ENCODE measurements at regions not wholly inside any gene's neighbourhood (a gene's known extent, or its start where the extent isn't known, plus 50 kb on each side); places are given as distances from the start of the nearest gene placed in this dataset.

GRCh38 chr7:343227-343822, 53.4 kb downstream of the FOXL3 start:
- Histone ChIP-seq H3K36me3 (ENCODE audit: control insufficient read depth in 2 of 2, insufficient read depth in 1 of 2, low read length in 2 of 2) (no peaks in the 10 kb centered on the region), H3K4me1 (ENCODE audit: control insufficient read depth, insufficient read depth, low read length) (no peaks in the 10 kb centered on the region), H3K9me3 (ENCODE audit: control insufficient read depth, insufficient read depth, low read depth, low read length) (no peaks in the 10 kb centered on the region), H3K27ac (ENCODE audit: extremely low read depth, low read depth, low read length) (no peak overlapping the region), H3K4me3 (ENCODE audit: low read depth, low read length) (no peak overlapping the region)
- ChIA-PET POLR2A (no interaction called here), CTCF (interaction anchor here (0.6 to 0.8 kb wide), 2 partner anchors 21 to 219 kb away, joined by 3 read pairs; no protein-coding TSS in a partner anchor)
- TF ChIP-seq ZNF19 (tag by site-specific recombination; IDR thresholded peaks at IDR 0.05; ENCODE audit: low read depth), result no peak
- no peak for TF ChIP-seq ZNF292 (tag by site-specific recombination; IDR thresholded peaks at IDR 0.05; ENCODE audit: borderline replicate concordance, low read depth)
- TF ChIP-seq ZFHX2 (tag by site-specific recombination; conservative IDR thresholded peaks at IDR 0.05), result 0 out of 2 replicates have a peak, but pooled peaks have one; percentile 7
- no peak for TF ChIP-seq SP2 (tag by site-specific recombination; IDR thresholded peaks at IDR 0.05)

- Histone ChIP-seq H3K4me1 (ENCODE audit: control insufficient read depth, insufficient read depth, low read length) (no peaks in the 10 kb centered on the region), H3K27ac (ENCODE audit: extremely low read depth, low read depth, low read length) (no peak overlapping the region), H3K4me3 (ENCODE audit: low read depth, low read length) (no peak overlapping the region), H3K36me3 (ENCODE audit: control insufficient read depth in 2 of 2, insufficient read depth in 1 of 2, low read length in 2 of 2) (no peaks in the 10 kb centered on the region), H3K9me3 (ENCODE audit: control insufficient read depth, insufficient read depth, low read depth, low read length) (no peaks in the 10 kb centered on the region)
- ChIA-PET POLR2A (no interaction called here), CTCF (interaction anchor here (0.7 to 1.1 kb wide), 3 partner anchors 22 to 293 kb away, joined by 3 to 4 read pairs (median 3); no protein-coding TSS in a partner anchor)
- TF ChIP-seq, protein P1, sequence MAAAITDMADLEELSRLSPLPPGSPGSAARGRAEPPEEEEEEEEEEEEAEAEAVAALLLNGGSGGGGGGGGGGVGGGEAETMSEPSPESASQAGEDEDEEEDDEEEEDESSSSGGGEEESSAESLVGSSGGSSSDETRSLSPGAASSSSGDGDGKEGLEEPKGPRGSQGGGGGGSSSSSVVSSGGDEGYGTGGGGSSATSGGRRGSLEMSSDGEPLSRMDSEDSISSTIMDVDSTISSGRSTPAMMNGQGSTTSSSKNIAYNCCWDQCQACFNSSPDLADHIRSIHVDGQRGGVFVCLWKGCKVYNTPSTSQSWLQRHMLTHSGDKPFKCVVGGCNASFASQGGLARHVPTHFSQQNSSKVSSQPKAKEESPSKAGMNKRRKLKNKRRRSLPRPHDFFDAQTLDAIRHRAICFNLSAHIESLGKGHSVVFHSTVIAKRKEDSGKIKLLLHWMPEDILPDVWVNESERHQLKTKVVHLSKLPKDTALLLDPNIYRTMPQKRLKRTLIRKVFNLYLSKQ (tag by site-specific recombination; IDR thresholded peaks at IDR 0.05; ENCODE audit: borderline replicate concordance), result no peak
- TF ChIP-seq ZFHX2 (tag by site-specific recombination; conservative IDR thresholded peaks at IDR 0.05), result no peak
- no peak for TF ChIP-seq ZNF341 (tag by site-specific recombination; IDR thresholded peaks at IDR 0.05; ENCODE audit: low read depth)
- TF ChIP-seq ZNF335 (tag by site-specific recombination; conservative IDR thresholded peaks at IDR 0.05), result no peak
- TF ChIP-seq ZNF626 (tag by site-specific recombination; IDR thresholded peaks at IDR 0.05), result no peak
- TF ChIP-seq ZNF148 (tag by site-specific recombination; IDR thresholded peaks at IDR 0.05; ENCODE audit: borderline replicate concordance), result no peak
These were observed 54.1 kb downstream of the FOXL3 start for GRCh38 chr7:343864-344607.

DNA sequence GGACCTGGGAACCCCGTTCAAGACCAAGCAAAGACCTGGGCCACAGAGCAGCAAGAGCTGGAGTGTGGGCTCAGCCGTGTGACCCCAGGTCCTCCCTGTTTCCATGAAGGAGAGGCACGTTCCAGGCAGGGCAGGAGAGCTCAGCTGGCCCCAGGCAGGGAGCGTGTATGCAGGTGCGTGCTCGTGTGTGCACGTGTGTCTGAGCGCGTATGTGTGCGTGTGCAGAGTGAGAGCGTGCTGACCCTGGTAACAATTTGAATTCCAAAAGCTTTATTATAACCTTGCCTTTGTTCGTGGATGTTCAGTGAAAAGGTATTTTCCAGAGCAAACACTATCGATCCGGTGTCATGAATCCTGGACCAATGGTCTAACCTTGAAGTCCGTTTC, 54.6 kb downstream of the FOXL3 start:
- H3K27ac ChIP-seq (ENCODE audit: extremely low read depth, low read depth, low read length), result no peak overlapping the region
- ChIA-PET POLR2A (no interaction called here), CTCF (interaction anchor here (0.7 to 1.1 kb wide), 2 partner anchors 23 to 292 kb away, joined by 3 to 4 read pairs; no protein-coding TSS in a partner anchor)
- no peaks in the 10 kb centered on the region for H3K9me3 ChIP-seq (ENCODE audit: control insufficient read depth, insufficient read depth, low read depth, low read length)
- H3K36me3 ChIP-seq (ENCODE audit: control insufficient read depth in 2 of 2, insufficient read depth in 1 of 2, low read length in 2 of 2), result no peaks in the 10 kb centered on the region
- H3K4me1 ChIP-seq (ENCODE audit: control insufficient read depth, insufficient read depth, low read length), result no peaks in the 10 kb centered on the region
- H3K4me3 ChIP-seq (ENCODE audit: low read depth, low read length), result no peak overlapping the region
- no peak for TF ChIP-seq ZEB2 (tag by site-specific recombination; IDR thresholded peaks at IDR 0.05)
- no peak for TF ChIP-seq ZNF623 (tag by site-specific recombination; IDR thresholded peaks at IDR 0.05)
- TF ChIP-seq SCRT2 (tag by site-specific recombination; IDR thresholded peaks at IDR 0.05), result no peak
- TF ChIP-seq, protein P1 (tag by site-specific recombination; IDR thresholded peaks at IDR 0.05; ENCODE audit: borderline replicate concordance), result no peak
- TF ChIP-seq PRDM10 (tag by site-specific recombination; IDR thresholded peaks at IDR 0.05), result no peak
- no peak for TF ChIP-seq SALL2 (tag by site-specific recombination; IDR thresholded peaks at IDR 0.05; ENCODE audit: borderline replicate concordance)
- TF ChIP-seq, protein P2, sequence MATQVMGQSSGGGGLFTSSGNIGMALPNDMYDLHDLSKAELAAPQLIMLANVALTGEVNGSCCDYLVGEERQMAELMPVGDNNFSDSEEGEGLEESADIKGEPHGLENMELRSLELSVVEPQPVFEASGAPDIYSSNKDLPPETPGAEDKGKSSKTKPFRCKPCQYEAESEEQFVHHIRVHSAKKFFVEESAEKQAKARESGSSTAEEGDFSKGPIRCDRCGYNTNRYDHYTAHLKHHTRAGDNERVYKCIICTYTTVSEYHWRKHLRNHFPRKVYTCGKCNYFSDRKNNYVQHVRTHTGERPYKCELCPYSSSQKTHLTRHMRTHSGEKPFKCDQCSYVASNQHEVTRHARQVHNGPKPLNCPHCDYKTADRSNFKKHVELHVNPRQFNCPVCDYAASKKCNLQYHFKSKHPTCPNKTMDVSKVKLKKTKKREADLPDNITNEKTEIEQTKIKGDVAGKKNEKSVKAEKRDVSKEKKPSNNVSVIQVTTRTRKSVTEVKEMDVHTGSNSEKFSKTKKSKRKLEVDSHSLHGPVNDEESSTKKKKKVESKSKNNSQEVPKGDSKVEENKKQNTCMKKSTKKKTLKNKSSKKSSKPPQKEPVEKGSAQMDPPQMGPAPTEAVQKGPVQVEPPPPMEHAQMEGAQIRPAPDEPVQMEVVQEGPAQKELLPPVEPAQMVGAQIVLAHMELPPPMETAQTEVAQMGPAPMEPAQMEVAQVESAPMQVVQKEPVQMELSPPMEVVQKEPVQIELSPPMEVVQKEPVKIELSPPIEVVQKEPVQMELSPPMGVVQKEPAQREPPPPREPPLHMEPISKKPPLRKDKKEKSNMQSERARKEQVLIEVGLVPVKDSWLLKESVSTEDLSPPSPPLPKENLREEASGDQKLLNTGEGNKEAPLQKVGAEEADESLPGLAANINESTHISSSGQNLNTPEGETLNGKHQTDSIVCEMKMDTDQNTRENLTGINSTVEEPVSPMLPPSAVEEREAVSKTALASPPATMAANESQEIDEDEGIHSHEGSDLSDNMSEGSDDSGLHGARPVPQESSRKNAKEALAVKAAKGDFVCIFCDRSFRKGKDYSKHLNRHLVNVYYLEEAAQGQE (tag by site-specific recombination; IDR thresholded peaks at IDR 0.05), result no peak

All from HEK293 (cell line).